ENCODE measurements at regions not wholly inside any gene's neighbourhood (a gene's known extent, or its start where the extent isn't known, plus 50 kb on each side); places are given as distances from the start of the nearest gene placed in this dataset.

DNA sequence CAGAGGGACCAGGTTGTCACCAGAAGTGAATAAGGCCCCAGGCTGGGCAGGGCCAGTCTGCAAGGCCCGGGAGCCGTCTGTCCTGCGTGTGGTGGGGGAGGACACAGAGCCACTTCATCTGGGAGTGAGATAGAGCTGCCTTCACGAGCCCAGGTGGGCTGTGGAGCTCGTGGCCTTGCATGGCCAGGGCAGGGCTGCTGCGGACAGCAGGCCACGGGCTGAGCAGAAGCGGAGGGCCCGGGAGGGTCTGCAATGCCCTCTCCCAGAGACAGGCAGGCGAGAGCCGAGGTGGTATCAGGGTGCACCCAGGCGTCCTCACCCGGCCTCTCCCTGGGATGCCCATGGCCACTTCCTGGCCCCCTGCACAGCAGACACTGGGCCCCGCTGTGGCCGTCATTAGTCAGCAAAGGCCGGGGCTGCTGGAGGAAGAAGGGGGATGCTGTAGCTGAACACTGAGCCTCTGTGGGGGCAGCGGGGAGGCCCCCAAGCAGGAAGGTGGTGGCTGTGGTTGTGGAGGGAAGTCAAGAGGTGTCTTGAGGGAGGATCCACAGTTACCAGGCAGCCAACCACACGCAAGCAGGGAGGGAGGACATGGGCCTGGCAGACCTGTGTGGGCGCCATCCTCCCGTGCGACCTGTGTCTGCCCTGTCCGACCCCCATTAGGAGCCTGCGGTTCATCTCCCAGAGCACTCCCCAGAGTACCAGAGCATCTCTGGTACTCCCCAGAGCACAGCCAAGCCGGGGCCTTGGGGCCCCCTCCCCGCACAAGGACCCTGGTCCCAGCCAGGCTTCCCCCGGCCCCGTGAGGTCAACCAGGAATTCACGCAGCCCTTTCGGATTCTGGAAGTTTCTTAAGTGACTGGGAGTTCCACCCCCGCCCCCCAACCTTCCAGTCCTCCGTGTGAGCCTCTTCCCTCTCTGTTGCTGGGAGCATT is 1109.5 kb downstream of the BRD1 start:
- TF ChIP-seq, protein P1, sequence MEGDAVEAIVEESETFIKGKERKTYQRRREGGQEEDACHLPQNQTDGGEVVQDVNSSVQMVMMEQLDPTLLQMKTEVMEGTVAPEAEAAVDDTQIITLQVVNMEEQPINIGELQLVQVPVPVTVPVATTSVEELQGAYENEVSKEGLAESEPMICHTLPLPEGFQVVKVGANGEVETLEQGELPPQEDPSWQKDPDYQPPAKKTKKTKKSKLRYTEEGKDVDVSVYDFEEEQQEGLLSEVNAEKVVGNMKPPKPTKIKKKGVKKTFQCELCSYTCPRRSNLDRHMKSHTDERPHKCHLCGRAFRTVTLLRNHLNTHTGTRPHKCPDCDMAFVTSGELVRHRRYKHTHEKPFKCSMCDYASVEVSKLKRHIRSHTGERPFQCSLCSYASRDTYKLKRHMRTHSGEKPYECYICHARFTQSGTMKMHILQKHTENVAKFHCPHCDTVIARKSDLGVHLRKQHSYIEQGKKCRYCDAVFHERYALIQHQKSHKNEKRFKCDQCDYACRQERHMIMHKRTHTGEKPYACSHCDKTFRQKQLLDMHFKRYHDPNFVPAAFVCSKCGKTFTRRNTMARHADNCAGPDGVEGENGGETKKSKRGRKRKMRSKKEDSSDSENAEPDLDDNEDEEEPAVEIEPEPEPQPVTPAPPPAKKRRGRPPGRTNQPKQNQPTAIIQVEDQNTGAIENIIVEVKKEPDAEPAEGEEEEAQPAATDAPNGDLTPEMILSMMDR (conservative IDR thresholded peaks at IDR 0.05; ENCODE audit: low read depth, low read length), result no peak
- no peak for TF ChIP-seq EZH2phosphoT487 (IDR thresholded peaks at IDR 0.05; ENCODE audit: borderline replicate concordance, low read length)
- TF ChIP-seq EZH2 (IDR thresholded peaks at IDR 0.05; ENCODE audit: low read length, unreplicated experiment), result no peak

Data from PC-3 (cell line).